Mesendoderm (in vitro differentiated cells): ENCODE measurements at regions not wholly inside any gene's neighbourhood (a gene's known extent, or its start where the extent isn't known, plus 50 kb on each side); places are given as distances from the start of the nearest gene placed in this dataset.

Experiments used
- DNase-seq: peaks from one replicate; pipeline ENCODE4 v3.0.0; 2013
- H2AK5ac ChIP-seq: 2 replicates; pipeline ENCODE4 v1.6.1; 2013; ENCODE audit warnings: low read length, inconsistent platforms
- H2BK120ac ChIP-seq: 2 replicates; pipeline ENCODE4 v1.6.1; 2013; ENCODE audit warnings: low read depth, mild to moderate bottlenecking, low read length, moderate library complexity, mixed read lengths
- H2BK15ac ChIP-seq: replicated peaks from 2 replicates; pipeline ENCODE4 v1.6.1; 2013; ENCODE audit warnings: low read depth, mild to moderate bottlenecking, moderate library complexity
- H2BK5ac ChIP-seq: 2 replicates; pipeline ENCODE4 v1.6.1; 2013; ENCODE audit warnings: low read length, inconsistent platforms
- H3K18ac ChIP-seq: 2 replicates; pipeline ENCODE4 v1.6.1; 2013; ENCODE audit warnings: mild to moderate bottlenecking, low read length, mixed read lengths
- H3K23ac ChIP-seq: one replicate; pipeline ENCODE4 v1.6.1; 2013; ENCODE audit warnings: low read length
- H3K27ac ChIP-seq: 2 replicates; pipeline ENCODE4 v1.5.1; 2013; ENCODE audit warnings: low read depth, mild to moderate bottlenecking, inconsistent platforms, low read length, moderate library complexity
- H3K27me3 ChIP-seq: 2 replicates; pipeline ENCODE4 v1.6.1; 2013; ENCODE audit warnings: low read length, control low read depth, mild to moderate bottlenecking, inconsistent platforms; ENCODE audit not compliant: insufficient read depth, poor library complexity
- H3K36me3 ChIP-seq: 2 replicates; pipeline ENCODE4 v1.6.1; 2013; ENCODE audit warnings: low read length, inconsistent platforms; ENCODE audit not compliant: control insufficient read depth, insufficient read depth
- H3K4ac ChIP-seq: one replicate; pipeline ENCODE4 v1.6.1; 2013; ENCODE audit warnings: low read depth, mild to moderate bottlenecking, low read length, moderate library complexity
- H3K4me1 ChIP-seq: 2 replicates; pipeline ENCODE4 v1.6.1; 2013; ENCODE audit warnings: low read depth, low read length, inconsistent platforms; ENCODE audit not compliant: control insufficient read depth
- H3K4me2 ChIP-seq: 2 replicates; pipeline ENCODE4 v1.6.1; 2013; ENCODE audit warnings: low read length
- H3K4me3 ChIP-seq: 2 replicates; pipeline ENCODE4 v1.5.1; 2013; ENCODE audit warnings: mild to moderate bottlenecking, low read length
- H3K56ac ChIP-seq: one replicate; pipeline ENCODE4 v1.6.1; 2013; ENCODE audit warnings: low read length
- H3K79me1 ChIP-seq: 2 replicates; pipeline ENCODE4 v1.6.1; 2013; ENCODE audit warnings: low read length, inconsistent platforms
- H3K79me2 ChIP-seq: 2 replicates; pipeline ENCODE4 v1.6.1; 2013; ENCODE audit warnings: mild to moderate bottlenecking, low read length; ENCODE audit not compliant: control insufficient read depth, insufficient read depth
- H3K9ac ChIP-seq: 2 replicates; pipeline ENCODE4 v1.6.1; 2013; ENCODE audit warnings: low read length, inconsistent platforms
- H4K5ac ChIP-seq: one replicate; pipeline ENCODE4 v1.6.1; 2013; ENCODE audit warnings: low read length
- H4K8ac ChIP-seq: one replicate; pipeline ENCODE4 v1.6.1; 2013; ENCODE audit warnings: low read depth, mild to moderate bottlenecking, control low read depth, low read length, moderate library complexity
- WGBS: extraction: QIAGEN DNeasy Blood & Tissue Kit; methylation state at CpG from one replicate; pipeline ENCODE4 v1.1.7; 2013; ENCODE audit warnings: low lambda C conversion rate, missing lambda C conversion rate; ENCODE audit not compliant: insufficient coverage; ENCODE audit errors: extremely low coverage; 5-methylcytosine and 5-hydroxymethylcytosine counted together

GRCh38 chr12:25424211-25424731 lies 128.8 kb downstream of the LMNTD1 start:
- no CpG with 5 or more reads among the region's 6 CpGs for WGBS
- H3K4me3 ChIP-seq, result no peak overlapping the region
- H2AK5ac ChIP-seq, result no peak overlapping the region
- no peak overlapping the region for H2BK5ac ChIP-seq
- H3K9ac ChIP-seq, result no peak overlapping the region
- H3K4me1 ChIP-seq, result no peaks in the 10 kb centered on the region
- H3K27me3 ChIP-seq, result no peaks in the 10 kb centered on the region
- no peak overlapping the region for H3K4ac ChIP-seq
- no peak overlapping the region for H4K8ac ChIP-seq
- H3K36me3 ChIP-seq, result no peaks in the 10 kb centered on the region
- no peak overlapping the region for H3K4me2 ChIP-seq
- no peak overlapping the region for H3K27ac ChIP-seq
- no peak overlapping the region for H2BK120ac ChIP-seq
- DNase-seq, result no peak
- H3K18ac ChIP-seq, result no peak overlapping the region
- H3K23ac ChIP-seq, result no peak overlapping the region
- H3K79me1 ChIP-seq, result no peaks in the 10 kb centered on the region
- no peak overlapping the region for H3K56ac ChIP-seq
- no peaks in the 10 kb centered on the region for H3K79me2 ChIP-seq
- H2BK15ac ChIP-seq, result no peak overlapping the region
- H4K5ac ChIP-seq, result no peak overlapping the region

GRCh38 chr12:25423355-25424050 lies 129.6 kb downstream of the LMNTD1 start:
- no peak for DNase-seq
- H3K56ac ChIP-seq, result no peak overlapping the region
- H3K27ac ChIP-seq, result no peak overlapping the region
- no peaks in the 10 kb centered on the region for H3K79me1 ChIP-seq
- no peaks in the 10 kb centered on the region for H3K4me1 ChIP-seq
- H3K4me3 ChIP-seq, result no peak overlapping the region
- H3K23ac ChIP-seq, result no peak overlapping the region
- no CpG with 5 or more reads among the region's 11 CpGs for WGBS
- no peak overlapping the region for H3K9ac ChIP-seq
- no peak overlapping the region for H2BK15ac ChIP-seq
- no peak overlapping the region for H3K4ac ChIP-seq
- H3K36me3 ChIP-seq, result no peaks in the 10 kb centered on the region
- no peaks in the 10 kb centered on the region for H3K27me3 ChIP-seq
- no peak overlapping the region for H2BK120ac ChIP-seq
- H3K79me2 ChIP-seq, result no peaks in the 10 kb centered on the region
- H4K8ac ChIP-seq, result no peak overlapping the region
- no peak overlapping the region for H2AK5ac ChIP-seq
- no peak overlapping the region for H4K5ac ChIP-seq
- H3K18ac ChIP-seq, result no peak overlapping the region
- no peak overlapping the region for H3K4me2 ChIP-seq
- H2BK5ac ChIP-seq, result no peak overlapping the region

GRCh38 chr12:25422241-25422640 lies 130.8 kb downstream of the LMNTD1 start:
- no peak overlapping the region for H3K4me3 ChIP-seq
- no peak overlapping the region for H3K23ac ChIP-seq
- no peak overlapping the region for H2BK15ac ChIP-seq
- H3K79me1 ChIP-seq, result no peaks in the 10 kb centered on the region
- H3K36me3 ChIP-seq, result no peaks in the 10 kb centered on the region
- H2BK5ac ChIP-seq, result no peak overlapping the region
- H3K4me1 ChIP-seq, result no peaks in the 10 kb centered on the region
- no peak overlapping the region for H3K27ac ChIP-seq
- H3K9ac ChIP-seq, result no peak overlapping the region
- no peak overlapping the region for H3K56ac ChIP-seq
- no peak overlapping the region for H3K18ac ChIP-seq
- H3K4me2 ChIP-seq, result no peak overlapping the region
- DNase-seq, result no peak
- H3K27me3 ChIP-seq, result no peaks in the 10 kb centered on the region
- H4K5ac ChIP-seq, result no peak overlapping the region
- no peak overlapping the region for H4K8ac ChIP-seq
- H3K4ac ChIP-seq, result no peak overlapping the region
- H3K79me2 ChIP-seq, result no peaks in the 10 kb centered on the region
- H2BK120ac ChIP-seq, result no peak overlapping the region
- H2AK5ac ChIP-seq, result no peak overlapping the region
- no CpG with 5 or more reads among the region's 1 CpG for WGBS

- no peaks in the 10 kb centered on the region for H3K4me1 ChIP-seq
- no peaks in the 10 kb centered on the region for H3K79me1 ChIP-seq
- no peak overlapping the region for H2BK5ac ChIP-seq
- no peak overlapping the region for H3K56ac ChIP-seq
- no peak overlapping the region for H3K4me3 ChIP-seq
- H2BK120ac ChIP-seq, result no peak overlapping the region
- no peak overlapping the region for H4K8ac ChIP-seq
- no peak for DNase-seq
- no peak overlapping the region for H4K5ac ChIP-seq
- no peak overlapping the region for H3K27ac ChIP-seq
- no peak overlapping the region for H3K4me2 ChIP-seq
- H3K18ac ChIP-seq, result no peak overlapping the region
- H3K23ac ChIP-seq, result no peak overlapping the region
- H3K79me2 ChIP-seq, result no peaks in the 10 kb centered on the region
- no peak overlapping the region for H3K4ac ChIP-seq
- no peaks in the 10 kb centered on the region for H3K36me3 ChIP-seq
- WGBS, result no CpG with 5 or more reads among the region's 2 CpGs
- no peak overlapping the region for H2AK5ac ChIP-seq
- H3K27me3 ChIP-seq, result no peaks in the 10 kb centered on the region
- no peak overlapping the region for H3K9ac ChIP-seq
- H2BK15ac ChIP-seq, result no peak overlapping the region
Measured at GRCh38 chr12:25421651-25422167, 131.4 kb downstream of the LMNTD1 start.

GRCh38 chr12:25420116-25420515 lies 133.0 kb downstream of the LMNTD1 start:
- no peak overlapping the region for H2BK15ac ChIP-seq
- H4K5ac ChIP-seq, result no peak overlapping the region
- no peaks in the 10 kb centered on the region for H3K36me3 ChIP-seq
- no peak overlapping the region for H3K4ac ChIP-seq
- no peak overlapping the region for H3K27ac ChIP-seq
- H3K4me2 ChIP-seq, result no peak overlapping the region
- H3K56ac ChIP-seq, result no peak overlapping the region
- no peak overlapping the region for H2AK5ac ChIP-seq
- H3K79me2 ChIP-seq, result no peaks in the 10 kb centered on the region
- no peak overlapping the region for H3K23ac ChIP-seq
- H3K79me1 ChIP-seq, result no peaks in the 10 kb centered on the region
- DNase-seq, result no peak
- no peaks in the 10 kb centered on the region for H3K4me1 ChIP-seq
- WGBS, result no CpG with 5 or more reads among the region's 4 CpGs
- H2BK120ac ChIP-seq, result no peak overlapping the region
- no peak overlapping the region for H2BK5ac ChIP-seq
- H3K9ac ChIP-seq, result no peak overlapping the region
- no peak overlapping the region for H4K8ac ChIP-seq
- H3K27me3 ChIP-seq, result no peaks in the 10 kb centered on the region
- no peak overlapping the region for H3K18ac ChIP-seq
- no peak overlapping the region for H3K4me3 ChIP-seq

GRCh38 chr12:25419595-25419994 lies 133.5 kb downstream of the LMNTD1 start:
- 86% methylated on average over 1 of the region's 2 CpGs for WGBS
- no peak overlapping the region for H3K4me2 ChIP-seq
- no peak overlapping the region for H4K8ac ChIP-seq

More at GRCh38 chr12:25419595-25419994, 133.5 kb downstream of the LMNTD1 start:
- H2BK120ac ChIP-seq, result no peak overlapping the region
- H3K4me3 ChIP-seq, result no peak overlapping the region
- no peak overlapping the region for H3K9ac ChIP-seq
- H3K23ac ChIP-seq, result no peak overlapping the region
- H2AK5ac ChIP-seq, result no peak overlapping the region
- no peaks in the 10 kb centered on the region for H3K4me1 ChIP-seq
- DNase-seq, result no peak
- no peaks in the 10 kb centered on the region for H3K79me2 ChIP-seq
- H3K56ac ChIP-seq, result no peak overlapping the region
- no peak overlapping the region for H3K27ac ChIP-seq
- H3K27me3 ChIP-seq, result no peaks in the 10 kb centered on the region
- no peak overlapping the region for H2BK5ac ChIP-seq
- H3K18ac ChIP-seq, result no peak overlapping the region
- H2BK15ac ChIP-seq, result no peak overlapping the region
- H4K5ac ChIP-seq, result no peak overlapping the region
- H3K4ac ChIP-seq, result no peak overlapping the region
- no peaks in the 10 kb centered on the region for H3K36me3 ChIP-seq
- no peaks in the 10 kb centered on the region for H3K79me1 ChIP-seq
